HG03060 (cell line): ENCODE measurements at regions not wholly inside any gene's neighbourhood (a gene's known extent, or its start where the extent isn't known, plus 50 kb on each side); places are given as distances from the start of the nearest gene placed in this dataset.

Source experiments
- ATAC-seq: cut with Tn5 transposase; IDR thresholded peaks from one replicate; pipeline ENCODE4 v1.9.1; 2021; ENCODE audit warnings: low read depth, moderate number of reproducible peaks; ENCODE audit not compliant: unreplicated experiment

GRCh38 chr3:113051787-113052186 is 61.0 kb downstream of the GTPBP8 start:
- no peak for ATAC-seq

- ATAC-seq = no peak
Measured at GRCh38 chr3:113053169-113053568, 62.4 kb downstream of the GTPBP8 start.

DNA sequence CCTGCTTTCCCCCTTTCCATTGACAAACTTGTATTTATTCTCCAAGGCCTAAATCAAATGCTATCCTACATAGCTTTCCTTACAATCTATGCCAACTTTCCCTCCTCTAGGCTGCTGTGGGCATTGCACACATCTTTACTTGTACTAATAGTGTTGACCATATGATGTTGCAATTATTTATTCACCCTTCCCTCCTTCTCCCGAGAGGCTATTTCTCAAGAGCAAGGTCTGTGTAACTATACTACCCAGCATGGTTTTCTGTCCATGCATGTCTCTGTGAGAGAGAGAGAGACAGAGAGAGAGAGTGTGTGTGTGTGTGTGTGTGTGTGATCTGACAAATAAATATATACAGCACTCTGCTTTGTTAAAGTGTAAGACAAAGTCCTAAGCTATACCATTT is 63.8 kb downstream of the GTPBP8 start:
- ATAC-seq = no peak

DNA sequence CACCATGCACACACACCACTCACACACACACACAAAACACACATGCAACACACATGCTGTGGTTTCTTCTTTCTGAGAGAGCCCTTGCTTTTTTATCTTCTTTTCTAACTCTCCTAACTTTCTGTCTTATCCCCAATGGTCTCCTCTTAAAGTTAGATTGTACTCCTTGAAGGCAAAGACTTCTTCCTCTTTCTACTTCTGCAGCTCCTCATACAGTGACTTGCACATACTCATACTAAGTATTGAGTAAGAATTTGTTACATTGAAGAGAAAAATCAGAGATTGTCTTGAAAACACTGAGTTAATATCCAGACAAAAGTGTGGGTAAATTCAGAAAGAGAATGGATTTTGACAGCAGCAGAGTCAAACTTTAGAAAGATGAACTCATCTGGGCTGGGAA is 64.4 kb downstream of the GTPBP8 start:
- no peak for ATAC-seq

GRCh38 chr3:113055961-113056360 is 65.2 kb downstream of the GTPBP8 start:
- ATAC-seq = no peak

- ATAC-seq = peak; percentile 48
Measured at GRCh38 chr3:113057117-113057516, 66.3 kb downstream of the GTPBP8 start.

- ATAC-seq = no peak
Measured at GRCh38 chr3:113058188-113058587, 67.4 kb downstream of the GTPBP8 start.

DNA sequence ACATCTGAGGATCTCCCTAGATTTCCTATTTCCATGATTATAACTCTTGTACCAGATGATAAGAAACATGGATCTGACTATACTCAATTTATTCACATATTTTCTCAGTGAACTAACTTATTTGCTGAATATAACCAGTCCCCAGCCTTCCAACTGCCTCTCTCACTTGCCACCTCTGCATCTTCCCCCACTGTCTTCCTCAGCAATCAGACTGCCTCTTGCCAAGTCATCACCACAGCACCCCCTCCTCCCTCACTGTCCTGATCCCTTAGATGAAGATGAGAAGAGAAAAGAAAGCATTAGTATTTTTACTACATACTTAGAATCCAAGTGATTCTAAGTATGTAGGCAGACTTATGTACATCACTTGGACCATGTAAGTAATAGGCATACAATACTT is 71.9 kb downstream of the GTPBP8 start:
- no peak for ATAC-seq

- no peak for ATAC-seq
Measured at GRCh38 chr3:113063126-113063894, 72.5 kb downstream of the GTPBP8 start.

DNA sequence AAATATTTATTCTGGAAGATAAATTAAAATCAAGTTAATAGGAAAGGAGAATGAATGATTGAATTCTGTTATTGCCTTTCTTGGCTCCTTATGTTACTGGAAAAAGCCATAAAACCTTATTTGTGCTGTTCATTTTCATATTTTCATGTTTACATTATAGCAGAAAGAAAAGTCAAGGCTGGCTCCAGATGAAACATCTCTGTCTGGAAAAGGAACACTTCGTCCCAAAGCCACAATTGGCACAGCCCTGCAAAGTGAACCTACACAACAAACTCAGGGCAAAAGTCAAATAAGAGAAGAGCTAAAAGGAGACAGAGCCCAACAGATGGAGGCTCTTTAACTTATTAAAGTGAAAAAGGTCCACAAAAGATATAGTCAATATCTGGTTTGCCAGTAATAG is 73.4 kb downstream of the GTPBP8 start:
- no peak for ATAC-seq

DNA sequence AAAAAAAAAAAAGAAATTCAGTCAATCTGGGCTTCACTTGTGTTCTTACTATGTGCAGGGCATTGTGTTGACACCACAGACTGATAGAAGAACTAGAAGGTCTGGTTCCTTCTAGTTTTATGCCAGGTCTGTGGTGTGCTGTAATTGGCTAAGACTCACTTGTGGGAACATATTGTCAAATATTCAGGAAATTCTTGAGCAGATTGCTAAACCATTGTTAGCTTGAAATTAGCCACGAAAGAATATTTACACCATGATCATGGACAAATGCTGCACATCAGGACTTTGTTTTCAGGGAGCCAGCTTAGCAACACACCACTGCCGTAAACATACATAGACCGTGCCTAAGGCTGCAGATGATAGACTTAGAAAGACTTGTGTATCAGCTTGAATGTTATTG is 74.6 kb downstream of the GTPBP8 start:
- no peak for ATAC-seq

GRCh38 chr3:113070072-113070640 is 79.4 kb downstream of the GTPBP8 start:
- no peak for ATAC-seq

DNA sequence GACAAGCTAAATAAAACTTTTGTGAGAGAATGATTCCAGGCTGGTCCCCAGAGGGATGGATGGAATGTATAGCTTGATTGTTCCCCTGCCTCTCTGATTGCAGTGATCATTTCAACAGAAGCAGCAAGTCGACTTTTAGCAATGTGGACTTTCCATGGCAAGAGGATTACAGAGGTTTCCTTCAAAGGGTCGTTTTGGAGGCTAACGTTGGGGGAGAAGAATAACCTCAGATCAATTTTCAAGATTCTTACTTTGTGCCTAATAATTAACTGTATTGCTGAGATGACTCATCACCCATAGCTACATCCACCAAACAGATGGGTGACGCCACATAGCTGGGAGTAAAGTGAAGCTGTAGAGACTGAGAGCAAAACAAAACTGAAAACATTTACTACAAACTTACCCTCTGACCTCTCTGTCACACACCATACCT is 79.9 kb downstream of the GTPBP8 start:
- ATAC-seq = peak; percentile 55

DNA sequence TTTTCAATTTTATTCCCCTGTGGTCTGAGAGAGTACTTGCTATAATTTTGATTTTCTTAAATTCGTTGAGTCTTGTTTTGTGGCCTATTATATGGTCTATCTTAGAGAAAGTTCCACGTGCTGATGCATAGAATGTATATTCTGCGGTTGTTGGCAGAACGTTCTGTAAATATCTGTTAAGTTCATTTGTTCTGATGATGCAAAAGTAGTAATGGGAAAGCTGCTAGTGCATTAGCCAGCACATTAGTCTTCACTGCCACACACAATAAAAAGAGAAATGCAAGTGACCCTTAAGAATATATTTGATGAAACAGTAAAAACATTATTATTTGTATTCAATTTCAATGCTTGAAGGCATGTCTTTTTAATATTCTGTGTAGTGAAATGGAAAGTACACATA is 84.8 kb downstream of the GTPBP8 start:
- no peak for ATAC-seq

- peak; percentile 66 for ATAC-seq
Measured at GRCh38 chr3:113079218-113079961, 88.6 kb downstream of the GTPBP8 start.

DNA sequence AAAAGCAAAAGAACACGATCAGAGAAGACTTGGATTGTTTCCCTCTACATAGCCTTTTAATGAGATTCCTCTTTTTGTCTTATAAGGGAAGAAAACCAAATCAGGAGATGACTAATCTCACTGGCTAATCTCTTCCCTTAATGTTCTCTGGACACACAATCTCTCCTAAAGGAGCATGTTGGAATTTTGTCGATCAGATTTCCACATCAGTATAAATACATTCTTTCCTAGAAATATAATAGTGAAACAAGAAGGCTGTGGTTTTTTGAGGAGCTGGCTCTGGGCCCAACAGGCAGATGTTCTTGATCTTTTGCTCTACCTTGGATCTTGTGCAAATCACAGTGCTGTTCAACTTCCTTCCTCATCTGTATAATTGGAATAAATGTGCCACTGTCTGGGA is 94.0 kb downstream of the GTPBP8 start:
- ATAC-seq = no peak

DNA sequence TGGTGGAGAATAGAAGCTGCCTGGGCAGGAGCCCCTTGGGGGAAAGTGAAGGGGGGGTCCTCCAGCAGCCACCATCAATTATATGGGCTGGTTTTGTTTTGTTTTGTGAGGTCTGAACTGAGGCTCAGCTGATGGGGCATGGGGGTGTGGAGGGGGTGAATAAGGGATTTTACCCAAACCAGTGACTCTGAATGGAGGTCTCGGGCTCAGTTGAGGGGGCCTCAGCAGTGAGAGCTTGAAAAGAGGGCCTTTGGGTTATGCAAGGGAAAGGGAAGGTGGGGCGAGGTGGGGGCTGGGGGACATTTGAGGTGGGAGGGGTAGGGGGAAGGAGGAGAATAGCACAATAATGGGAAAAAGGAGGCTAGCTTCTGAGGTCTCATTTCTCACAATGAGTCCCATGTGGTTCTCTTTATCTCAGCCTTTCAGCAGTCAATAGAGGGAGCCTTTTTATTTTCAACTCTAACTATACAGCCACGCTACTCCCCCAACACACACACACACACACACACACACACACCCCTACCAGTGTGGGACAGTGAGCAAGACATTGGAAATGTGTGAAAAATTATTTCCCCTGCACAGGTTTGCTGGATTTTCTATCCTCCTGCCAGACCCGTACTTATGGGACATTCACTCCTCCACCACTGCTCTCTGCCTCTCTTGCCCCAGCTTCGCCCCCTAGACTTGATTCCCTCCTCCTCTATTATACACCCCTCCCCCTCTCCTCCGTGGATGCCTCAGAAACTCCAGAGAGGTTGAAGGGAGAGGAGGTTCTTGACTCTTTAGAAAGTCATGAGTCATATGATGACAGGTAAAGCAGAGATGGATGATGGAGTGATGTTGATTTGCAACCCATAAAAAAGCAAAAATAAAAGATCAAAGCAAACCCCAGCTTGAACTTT is 96.0 kb downstream of the GTPBP8 start:
- no peak for ATAC-seq

DNA sequence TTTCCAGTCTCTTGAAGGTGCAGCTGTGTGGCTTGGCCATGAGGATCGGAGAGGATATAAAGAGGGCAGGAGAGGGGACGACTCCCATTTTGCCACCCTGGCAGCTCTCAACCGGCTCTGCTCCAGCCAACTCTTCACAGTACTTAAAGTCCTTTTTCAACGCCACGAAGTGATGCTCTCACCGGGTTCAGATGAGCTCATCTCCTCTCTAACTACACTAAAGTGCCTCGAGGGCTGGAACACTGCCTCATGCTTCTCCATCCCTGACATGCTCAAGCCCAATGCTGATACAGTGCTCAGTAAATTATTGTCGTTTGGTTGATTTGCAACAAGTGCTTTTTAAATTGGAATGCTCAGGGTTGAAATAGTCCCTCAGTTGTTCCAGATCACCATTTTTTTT is 97.8 kb downstream of the GTPBP8 start:
- no peak for ATAC-seq

DNA sequence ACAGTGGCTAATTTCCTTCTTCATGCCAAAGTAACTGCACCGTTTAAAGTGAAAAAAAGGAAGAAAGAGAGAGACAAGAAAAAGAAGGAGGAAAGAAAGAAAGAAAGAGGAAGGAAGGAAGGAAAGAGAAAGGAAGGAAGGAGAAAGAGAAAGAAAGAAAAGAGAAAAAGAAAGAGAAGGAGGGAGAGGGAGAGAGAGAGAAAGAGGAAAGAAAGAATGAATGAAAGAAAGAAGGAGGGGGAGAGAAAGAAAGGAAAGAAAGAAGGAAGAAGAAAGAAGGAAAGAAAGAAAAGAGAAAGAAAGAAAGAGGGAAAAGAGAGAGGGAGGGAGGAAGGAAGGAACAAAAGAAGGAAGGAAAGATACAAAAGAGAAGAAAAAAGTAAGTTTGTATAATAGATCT is 100.6 kb downstream of the GTPBP8 start:
- ATAC-seq = no peak

GRCh38 chr3:113092746-113093145 is 102.0 kb downstream of the GTPBP8 start:
- no peak for ATAC-seq
